ENCODE measurements at regions not wholly inside any gene's neighbourhood (a gene's known extent, or its start where the extent isn't known, plus 50 kb on each side); places are given as distances from the start of the nearest gene placed in this dataset.

- no peak overlapping the region for H3K4me3 ChIP-seq (ENCODE audit: low read depth, low read length)
- no peak for TF ChIP-seq CTCF (conservative IDR thresholded peaks at IDR 0.05; ENCODE audit: low read depth, low read length)
- DNase-seq (ENCODE audit: low read depth) = no peak
Observed at GRCh38 chr5:18051953-18052352, 417.7 kb downstream of the TAF11L14 start.

GRCh38 chr5:18052569-18052968, 418.3 kb downstream of the TAF11L14 start:
- no peak overlapping the region for H3K4me3 ChIP-seq (ENCODE audit: low read depth, low read length)

GRCh38 chr5:18057725-18058124, 423.5 kb downstream of the TAF11L14 start:
- no peak overlapping the region for H3K4me3 ChIP-seq (ENCODE audit: low read depth, low read length)
- TF ChIP-seq CTCF (conservative IDR thresholded peaks at IDR 0.05; ENCODE audit: low read depth, low read length) = no peak
- DNase-seq (ENCODE audit: low read depth) = no peak

More at GRCh38 chr5:18052569-18052968, 418.3 kb downstream of the TAF11L14 start:
- no peak for DNase-seq (ENCODE audit: low read depth)
- TF ChIP-seq CTCF (conservative IDR thresholded peaks at IDR 0.05; ENCODE audit: low read depth, low read length) = no peak

GRCh38 chr5:18067615-18068014, 433.4 kb downstream of the TAF11L14 start:
- no peak for DNase-seq (ENCODE audit: low read depth)
- H3K4me3 ChIP-seq (ENCODE audit: low read depth, low read length) = no peak overlapping the region
- TF ChIP-seq CTCF (conservative IDR thresholded peaks at IDR 0.05; ENCODE audit: low read depth, low read length) = no peak

GRCh38 chr5:18068826-18069225, 434.6 kb downstream of the TAF11L14 start:
- no peak for TF ChIP-seq CTCF (conservative IDR thresholded peaks at IDR 0.05; ENCODE audit: low read depth, low read length)
- DNase-seq (ENCODE audit: low read depth) = no peak
- H3K4me3 ChIP-seq (ENCODE audit: low read depth, low read length) = no peak overlapping the region

GRCh38 chr5:18069790-18070189, 435.5 kb downstream of the TAF11L14 start:
- no peak for DNase-seq (ENCODE audit: low read depth)
- TF ChIP-seq CTCF (conservative IDR thresholded peaks at IDR 0.05; ENCODE audit: low read depth, low read length) = no peak
- H3K4me3 ChIP-seq (ENCODE audit: low read depth, low read length) = no peak overlapping the region

GRCh38 chr5:18072600-18072999, 438.3 kb downstream of the TAF11L14 start:
- no peak for TF ChIP-seq CTCF (conservative IDR thresholded peaks at IDR 0.05; ENCODE audit: low read depth, low read length)
- no peak for DNase-seq (ENCODE audit: low read depth)
- no peak overlapping the region for H3K4me3 ChIP-seq (ENCODE audit: low read depth, low read length)

Data from epithelial cell of proximal tubule (primary cell).